HCT116 (cell line): ENCODE measurements at regions not wholly inside any gene's neighbourhood (a gene's known extent, or its start where the extent isn't known, plus 50 kb on each side); places are given as distances from the start of the nearest gene placed in this dataset.

Source experiments
- ATAC-seq: fragments of 200-7000 bp; cut with Tn5 transposase; 2 replicates; pipeline ENCODE4 v1.9.1; 2020; ENCODE audit warnings: mild to moderate bottlenecking, moderate library complexity
- BruUV-seq: library from RNA; stranded (reverse); fragments of 400-500 nt; replicated peaks from 2 replicates; lab custom pipeline; 2021; lab: Mats Ljungman, UMichigan
- CTCF ChIA-PET: fragments of 300-600 bp; sonication (Branson Sonifier 250); formaldehyde crosslinking; loops from one replicate; lab custom pipeline; 2021; ENCODE audit warnings: antibody characterized with exemption; lab: Charles Lee
- POLR2A ChIA-PET: fragments of 300-600, 350-600 bp; sonication (Branson Sonifier 250); formaldehyde crosslinking; loops from one replicate; lab custom pipeline; 2021; ENCODE audit warnings: antibody characterized with exemption; lab: Charles Lee
- RAD21 ChIA-PET, 2 experiments: fragments of 300-600 bp; sonication (Branson Sonifier 250); formaldehyde crosslinking; loops; one replicate each; lab custom pipeline; 2023; ENCODE audit warnings: low total read pairs in 2 of 2; ENCODE audit not compliant: uncharacterized antibody in 2 of 2, unreplicated experiment in 2 of 2, low non-redundant PET in 1 of 2; lab: Charles Lee
- DNase-seq: peaks from one replicate; pipeline ENCODE4 v3.0.0-alpha.2; 2010; ENCODE audit warnings: low read depth, low spot score
- H2AFZ ChIP-seq: fragments of 200-600 bp; shearing (Covaris generic), sonication (generic); 2 replicates; pipeline ENCODE4 v1.6.1; 2017; ENCODE audit warnings: low read depth, mixed run types, mixed read lengths, antibody characterized with exemption, low read length; ENCODE audit not compliant: poor library complexity, severe bottlenecking
- H3K27ac ChIP-seq: 2 replicates; pipeline ENCODE4 v1.5.1; 2012; ENCODE audit warnings: low read depth, low read length
- H3K27me3 ChIP-seq: fragments of 200-600 bp; sonication (generic); 2 replicates; pipeline ENCODE4 v1.6.1; 2016; ENCODE audit warnings: mixed run types, low read length, mixed read lengths; ENCODE audit not compliant: insufficient read depth
- H3K36me3 ChIP-seq, 2 experiments: fragments of 200-500 bp in 1 of 2; fragments of 200-600 bp in 1 of 2; sonication (Bioruptor generic) in 1 of 2; sonication (generic) in 1 of 2; 2 replicates each; pipeline versions ENCODE4 v1.5.1 to v1.6.1; 2014 to 2016; ENCODE audit warnings: low read length in 2 of 2, inconsistent platforms in 1 of 2, mixed read lengths in 1 of 2, mixed run types in 1 of 2; ENCODE audit not compliant: insufficient read depth in 2 of 2, control insufficient read depth in 1 of 2
- H3K4me1 ChIP-seq, 2 experiments: fragments of 200-600 bp in 1 of 2; sonication (generic) in 1 of 2; 2 replicates each; pipeline versions ENCODE4 v1.5.1 to v1.6.1; 2012 to 2017; ENCODE audit warnings: low read length in 2 of 2, inconsistent platforms in 1 of 2, mild to moderate bottlenecking in 1 of 2, mixed read lengths in 1 of 2, mixed run types in 1 of 2, moderate library complexity in 1 of 2; ENCODE audit not compliant: insufficient read depth in 2 of 2, control insufficient read depth in 1 of 2
- H3K4me2 ChIP-seq: fragments of 200-600 bp; sonication (generic); 2 replicates; pipeline ENCODE4 v1.6.1; 2017; ENCODE audit warnings: mixed run types, low read length, mixed read lengths
- H3K4me3 ChIP-seq, 2 experiments: fragments of 200-600 bp in 1 of 2; sonication (generic) in 1 of 2; replicated peaks in 1 of 2; 2 replicates each; pipeline ENCODE4 v1.5.1; 2011 to 2016; ENCODE audit warnings: low read length in 2 of 2, control low read depth in 1 of 2, low read depth in 1 of 2, mild to moderate bottlenecking in 1 of 2, mixed read lengths in 1 of 2, mixed run types in 1 of 2
- H3K79me2 ChIP-seq: fragments of 200-600 bp; sonication (generic); 2 replicates; pipeline ENCODE4 v1.6.1; 2017; ENCODE audit warnings: mild to moderate bottlenecking, mixed run types, low read length, moderate library complexity, mixed read lengths; ENCODE audit not compliant: insufficient read depth
- H3K9ac ChIP-seq: fragments of 200-600 bp; sonication (generic); 2 replicates; pipeline ENCODE4 v1.6.1; 2016; ENCODE audit warnings: low read length, mixed read lengths
- H3K9me2 ChIP-seq: fragments of 200-600 bp; sonication (generic), shearing (Covaris generic); 2 replicates; pipeline ENCODE4 v1.6.1; 2017; ENCODE audit warnings: mixed run types, mild to moderate bottlenecking, moderate library complexity; ENCODE audit not compliant: insufficient read depth
- H3K9me3 ChIP-seq, 2 experiments: fragments of 200-500 bp in 1 of 2; fragments of 200-600 bp in 1 of 2; sonication (Bioruptor generic) in 1 of 2; sonication (generic) in 1 of 2; 2 replicates each; pipeline ENCODE4 v1.6.1; 2014 to 2017; ENCODE audit warnings: low read length in 2 of 2, mixed read lengths in 2 of 2, inconsistent platforms in 1 of 2, low read depth in 1 of 2, mild to moderate bottlenecking in 1 of 2, mixed run types in 1 of 2, moderate library complexity in 1 of 2; ENCODE audit not compliant: control insufficient read depth in 1 of 2, insufficient read depth in 1 of 2
- H4K20me1 ChIP-seq: fragments of 200-600 bp; sonication (generic), shearing (Covaris generic); 2 replicates; pipeline ENCODE4 v1.6.1; 2017; ENCODE audit warnings: mixed run types, mild to moderate bottlenecking, moderate library complexity; ENCODE audit not compliant: insufficient read depth
- ATF3 ChIP-seq: IDR thresholded peaks from 2 replicates; pipeline ENCODE4 v1.6.1; 2012
- CBX3 ChIP-seq: IDR thresholded peaks from 2 replicates; pipeline ENCODE4 v1.6.1; 2012; ENCODE audit warnings: low read depth
- CEBPB ChIP-seq: IDR thresholded peaks from 2 replicates; pipeline ENCODE4 v1.6.1; 2012; ENCODE audit warnings: low read depth
- CTCF ChIP-seq, 3 experiments: fragments of 200-600 bp in 1 of 3; sonication (generic) in 1 of 3; IDR thresholded peaks in 2 of 3; conservative IDR thresholded peaks in 1 of 3; 2 replicates each; pipeline ENCODE4 v1.5.1; 2012 to 2017; ENCODE audit warnings: low read depth in 2 of 3, low read length in 2 of 3, antibody characterized with exemption in 1 of 3, borderline replicate concordance in 1 of 3, control low read depth in 1 of 3, mild to moderate bottlenecking in 1 of 3, mixed read lengths in 1 of 3, mixed run types in 1 of 3, moderate library complexity in 1 of 3; ENCODE audit not compliant: insufficient read depth in 1 of 3
- EGR1 ChIP-seq: IDR thresholded peaks from 2 replicates; pipeline ENCODE4 v1.6.1; 2012; ENCODE audit warnings: low read depth
- ELF1 ChIP-seq: IDR thresholded peaks from 2 replicates; pipeline ENCODE4 v1.6.1; 2012; ENCODE audit warnings: low read depth, borderline replicate concordance
- EZH2 ChIP-seq: fragments of 200-600 bp; sonication (generic); IDR thresholded peaks from 2 replicates; pipeline ENCODE4 v1.6.1; 2017; ENCODE audit warnings: antibody characterized with exemption, mixed run types
- FOSL1 ChIP-seq: IDR thresholded peaks from 2 replicates; pipeline ENCODE4 v1.6.1; 2012; ENCODE audit warnings: low read depth
- JUND ChIP-seq: IDR thresholded peaks from 2 replicates; pipeline ENCODE4 v1.6.1; 2012
- MAX ChIP-seq: IDR thresholded peaks from 2 replicates; pipeline ENCODE4 v1.6.1; 2012
- POLR2A ChIP-seq: IDR thresholded peaks from 2 replicates; pipeline ENCODE4 v1.7.0; 2011; ENCODE audit warnings: borderline replicate concordance; ENCODE audit not compliant: insufficient read depth, insufficient read length; ENCODE audit errors: extremely low read depth
- RAD21 ChIP-seq: IDR thresholded peaks from 2 replicates; pipeline ENCODE4 v1.6.1; 2012; ENCODE audit warnings: low read depth, mild to moderate bottlenecking
- REST ChIP-seq: IDR thresholded peaks from 2 replicates; pipeline ENCODE4 v1.6.1; 2012; ENCODE audit warnings: low read depth
- SIN3A ChIP-seq: IDR thresholded peaks from 2 replicates; pipeline ENCODE4 v1.6.1; 2012; ENCODE audit warnings: low read depth
- SP1 ChIP-seq: IDR thresholded peaks from 2 replicates; pipeline ENCODE4 v1.6.1; 2012; ENCODE audit warnings: low read depth
- SRF ChIP-seq: IDR thresholded peaks from 2 replicates; pipeline ENCODE4 v1.6.1; 2012; ENCODE audit warnings: low read depth
- TCF7L2 ChIP-seq: IDR thresholded peaks from 2 replicates; pipeline ENCODE4 v1.7.0; 2011; ENCODE audit warnings: borderline replicate concordance, inconsistent platforms; ENCODE audit not compliant: insufficient read depth, insufficient read length; ENCODE audit errors: extremely low read depth
- YY1 ChIP-seq: IDR thresholded peaks from 2 replicates; pipeline ENCODE4 v1.6.1; 2011; ENCODE audit warnings: low read length, low read depth, moderate library complexity, mild to moderate bottlenecking; ENCODE audit not compliant: insufficient replicate concordance; ENCODE audit errors: extremely low read depth
- ZNF274 ChIP-seq: fragments of 200-500 bp; sonication (Bioruptor generic); IDR thresholded peaks from 2 replicates; pipeline ENCODE4 v1.6.1; 2014; ENCODE audit warnings: mild to moderate bottlenecking, low read depth, low read length, inconsistent platforms
- intact Hi-C: fragments of 100-400 bp; cut with micrococcal nuclease; formaldehyde crosslinking; loops from 2 replicates; pipeline ENCODE4 v1.10.0; 2022

- Histone ChIP-seq H3K27me3 (no peaks in the 10 kb centered on the region), H3K4me1 (peaks cover 8 to 15% of the 10 kb centered on the region in 2 experiments), H3K9me3 (no peaks in the 10 kb centered on the region), H4K20me1 (no peaks in the 10 kb centered on the region), H3K9ac (no peak overlapping the region), H3K36me3 (no peaks in the 10 kb centered on the region), H3K27ac (no peak overlapping the region), H2AFZ (no peak overlapping the region), H3K9me2 (no peaks in the 10 kb centered on the region), H3K4me3 (no peak overlapping the region), H3K79me2 (no peaks in the 10 kb centered on the region), H3K4me2 (no peak overlapping the region)
- ChIA-PET CTCF (interaction anchor here (1.4 kb wide), 1 partner anchor 15 kb away, joined by 3 read pairs; no protein-coding TSS in a partner anchor), RAD21 (no interaction called here), POLR2A (no interaction called here)
- TF ChIP-seq YY1 (no peak), EGR1 (no peak), MAX (no peak), JUND (no peak), TCF7L2 (no peak), REST (no peak), SP1 (no peak), CTCF (IDR thresholded peaks at IDR 0.05 in 2 of 3, conservative IDR thresholded peaks at IDR 0.05 in 1 of 3; ENCODE audit: borderline replicate concordance in 1 of 3, insufficient read depth in 1 of 3, low read depth in 2 of 3, low read length in 2 of 3) (no peak), ELF1 (no peak), ZNF274 (no peak), CBX3 (no peak), POLR2A (no peak), ATF3 (no peak), SIN3A (no peak), FOSL1 (no peak), CEBPB (no peak), EZH2 (no peak), RAD21 (no peak), SRF (no peak)
- intact Hi-C loops, result no loop called here
- no peak for ATAC-seq
- no peak for DNase-seq
- no TSS peak for BruUV-seq
These were observed 222.6 kb upstream of the SPRED2 start for GRCh38 chr2:65655000-65655399.
